ENCODE measurements at regions not wholly inside any gene's neighbourhood (a gene's known extent, or its start where the extent isn't known, plus 50 kb on each side); places are given as distances from the start of the nearest gene placed in this dataset.
A peak's percentile ranks its signal among the peaks of the same experiment; 100 is the strongest.

GRCh38 chr7:50956522-50957155 lies 173.9 kb upstream of the GRB10 start:
- H3K9ac ChIP-seq (ENCODE audit: insufficient read depth in 1 of 2, low read length in 2 of 2), result no peak overlapping the region
- 90 to 91% methylated on average over 8 of the region's 8 CpGs for WGBS, 2 donors

GRCh38 chr7:50954716-50955115 lies 172.0 kb upstream of the GRB10 start:
- Histone ChIP-seq H3K4me3 (no peak overlapping the region), H3K27me3 (ENCODE audit: control insufficient read depth in 3 of 3, insufficient read depth in 3 of 3, low read length in 2 of 3) (no peaks in the 10 kb centered on the region), H3K9me3 (ENCODE audit: control insufficient read depth in 4 of 4, insufficient read depth in 3 of 4, low read length in 3 of 4) (peaks cover 0 to 2% (median 0%) of the 10 kb centered on the region in 4 donors), H3K4me1 (ENCODE audit: control insufficient read depth in 5 of 5, insufficient read depth in 5 of 5, low read length in 5 of 5) (peaks cover 0 to 3% (median 0%) of the 10 kb centered on the region in 5 donors), H3K36me3 (ENCODE audit: control insufficient read depth in 4 of 4, insufficient read depth in 4 of 4, low read length in 4 of 4) (no peaks in the 10 kb centered on the region), H3K9ac (ENCODE audit: insufficient read depth in 1 of 2, low read length in 2 of 2) (no peak overlapping the region), H3K27ac (ENCODE audit: low read depth in 1 of 2, low read length in 1 of 2) (no peak overlapping the region)
- no peak for ATAC-seq (ENCODE audit: insufficient read depth, low FRiP score)
- DNase-seq, result peak in 1 of 3 donors; percentile 23
- 52 to 57% methylated on average over 5 of the region's 5 CpGs for WGBS, 2 donors
- no peak for TF ChIP-seq CTCF (IDR thresholded peaks at IDR 0.05; ENCODE audit: control extremely low read depth, extremely low read depth)

More at GRCh38 chr7:50956522-50957155, 173.9 kb upstream of the GRB10 start:
- DNase-seq, result no peak
- no peak for TF ChIP-seq CTCF (IDR thresholded peaks at IDR 0.05; ENCODE audit: control extremely low read depth, extremely low read depth)
- H3K27me3 ChIP-seq (ENCODE audit: control insufficient read depth in 3 of 3, insufficient read depth in 3 of 3, low read length in 2 of 3), result no peaks in the 10 kb centered on the region
- H3K27ac ChIP-seq (ENCODE audit: low read depth in 1 of 2, low read length in 1 of 2), result no peak overlapping the region
- no peak overlapping the region for H3K4me3 ChIP-seq
- H3K36me3 ChIP-seq (ENCODE audit: control insufficient read depth in 4 of 4, insufficient read depth in 4 of 4, low read length in 4 of 4), result no peaks in the 10 kb centered on the region
- no peaks in the 10 kb centered on the region for H3K9me3 ChIP-seq (ENCODE audit: control insufficient read depth in 4 of 4, insufficient read depth in 3 of 4, low read length in 3 of 4)
- peaks cover 0 to 3% (median 0%) of the 10 kb centered on the region in 5 donors for H3K4me1 ChIP-seq (ENCODE audit: control insufficient read depth in 5 of 5, insufficient read depth in 5 of 5, low read length in 5 of 5)
- no peak for ATAC-seq (ENCODE audit: insufficient read depth, low FRiP score)

- WGBS, 2 donors, result 87 to 89% methylated on average over 4 of the region's 4 CpGs
- H3K9me3 ChIP-seq (ENCODE audit: control insufficient read depth in 4 of 4, insufficient read depth in 3 of 4, low read length in 3 of 4), result peaks cover 0 to 2% (median 0%) of the 10 kb centered on the region in 4 donors
- no peak overlapping the region for H3K4me3 ChIP-seq
- no peak overlapping the region for H3K9ac ChIP-seq (ENCODE audit: insufficient read depth in 1 of 2, low read length in 2 of 2)
- H3K27ac ChIP-seq (ENCODE audit: low read depth in 1 of 2, low read length in 1 of 2), result peak overlapping the region in 1 of 2 donors; percentile 48
- H3K27me3 ChIP-seq (ENCODE audit: control insufficient read depth in 3 of 3, insufficient read depth in 3 of 3, low read length in 2 of 3), result no peaks in the 10 kb centered on the region
- no peaks in the 10 kb centered on the region for H3K36me3 ChIP-seq (ENCODE audit: control insufficient read depth in 4 of 4, insufficient read depth in 4 of 4, low read length in 4 of 4)
- H3K4me1 ChIP-seq (ENCODE audit: control insufficient read depth in 5 of 5, insufficient read depth in 5 of 5, low read length in 5 of 5), result peaks cover 0 to 3% (median 0%) of the 10 kb centered on the region in 5 donors
- no peak for DNase-seq
- TF ChIP-seq CTCF (IDR thresholded peaks at IDR 0.05; ENCODE audit: control extremely low read depth, extremely low read depth), result no peak
- no peak for ATAC-seq (ENCODE audit: insufficient read depth, low FRiP score)
Observed at GRCh38 chr7:50954245-50954644, 171.5 kb upstream of the GRB10 start.
